Right lobe of liver (tissue), 4 donors: ENCODE measurements at regions not wholly inside any gene's neighbourhood (a gene's known extent, or its start where the extent isn't known, plus 50 kb on each side); places are given as distances from the start of the nearest gene placed in this dataset.

Experiments used
- POLR2A ChIP-seq: fragments of 450-650 bp; IDR thresholded peaks from one replicate; pipeline ENCODE4 v1.6.1; 2017; ENCODE audit warnings: antibody characterized with exemption, mild to moderate bottlenecking
- TF ChIP-seq, protein P1 (sequence below), 4 donors: fragments of 200-600 bp in 3 of 4; fragments of 450-650 bp in 1 of 4; IDR thresholded peaks; one replicate each; pipeline versions ENCODE4 v1.5.1 to v1.8.0; 2016 to 2022; ENCODE audit warnings: antibody characterized with exemption in 4 of 4, mild to moderate bottlenecking in 2 of 4
- donor health status: DM: no; HTN: no; CAD: no.
- donor health status: DM: no; HTN: no; CAD: no.
- donor health status: DM: no; HTN: yes; CAD: no.

DNA sequence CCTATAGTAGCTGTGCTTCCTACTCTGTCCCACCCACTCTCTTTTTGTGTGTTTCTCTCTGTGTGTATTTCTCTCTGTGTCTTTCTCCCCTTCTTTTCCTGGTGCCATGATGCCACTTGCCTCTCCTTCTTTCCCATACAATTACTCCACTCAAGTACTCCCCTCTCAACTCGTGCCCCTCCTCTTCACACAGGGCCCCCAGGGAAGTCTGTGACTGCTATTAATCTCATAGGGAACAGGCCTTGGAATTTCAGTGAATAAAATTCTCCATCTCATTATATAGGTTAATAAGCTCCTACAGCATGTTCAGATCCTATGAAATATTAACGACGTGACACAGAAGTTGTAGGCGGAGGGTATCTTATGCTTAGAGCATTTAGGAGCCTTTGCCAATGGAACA, 205.9 kb upstream of the EPHA4 start:
- TF ChIP-seq, protein P1, sequence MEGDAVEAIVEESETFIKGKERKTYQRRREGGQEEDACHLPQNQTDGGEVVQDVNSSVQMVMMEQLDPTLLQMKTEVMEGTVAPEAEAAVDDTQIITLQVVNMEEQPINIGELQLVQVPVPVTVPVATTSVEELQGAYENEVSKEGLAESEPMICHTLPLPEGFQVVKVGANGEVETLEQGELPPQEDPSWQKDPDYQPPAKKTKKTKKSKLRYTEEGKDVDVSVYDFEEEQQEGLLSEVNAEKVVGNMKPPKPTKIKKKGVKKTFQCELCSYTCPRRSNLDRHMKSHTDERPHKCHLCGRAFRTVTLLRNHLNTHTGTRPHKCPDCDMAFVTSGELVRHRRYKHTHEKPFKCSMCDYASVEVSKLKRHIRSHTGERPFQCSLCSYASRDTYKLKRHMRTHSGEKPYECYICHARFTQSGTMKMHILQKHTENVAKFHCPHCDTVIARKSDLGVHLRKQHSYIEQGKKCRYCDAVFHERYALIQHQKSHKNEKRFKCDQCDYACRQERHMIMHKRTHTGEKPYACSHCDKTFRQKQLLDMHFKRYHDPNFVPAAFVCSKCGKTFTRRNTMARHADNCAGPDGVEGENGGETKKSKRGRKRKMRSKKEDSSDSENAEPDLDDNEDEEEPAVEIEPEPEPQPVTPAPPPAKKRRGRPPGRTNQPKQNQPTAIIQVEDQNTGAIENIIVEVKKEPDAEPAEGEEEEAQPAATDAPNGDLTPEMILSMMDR (IDR thresholded peaks at IDR 0.05) = no peak
- TF ChIP-seq POLR2A = no peak
